Esophagus muscularis mucosa (tissue), 3 donors: ENCODE measurements at regions not wholly inside any gene's neighbourhood (a gene's known extent, or its start where the extent isn't known, plus 50 kb on each side); places are given as distances from the start of the nearest gene placed in this dataset.

Experiments used
- CTCF ChIP-seq, 3 experiments: fragments of 200-600 bp in 2 of 3; fragments of 450-650 bp in 1 of 3; sonication (generic) in 2 of 3; IDR thresholded peaks; one replicate each; pipeline ENCODE4 v1.5.1; 2017 to 2019; ENCODE audit warnings: antibody characterized with exemption in 3 of 3, mild to moderate bottlenecking in 2 of 3, moderate library complexity in 1 of 3
- POLR2A ChIP-seq: fragments of 450-650 bp; IDR thresholded peaks from one replicate; pipeline ENCODE4 v1.6.1; 2017; ENCODE audit warnings: antibody characterized with exemption, moderate library complexity, mild to moderate bottlenecking, low read depth

- TF ChIP-seq POLR2A (no peak), CTCF (IDR thresholded peaks at IDR 0.05) (no peak)
Observed at GRCh38 chr4:20043991-20044390, 207.7 kb upstream of the SLIT2 start.
